NB4 (cell line): ENCODE measurements at regions not wholly inside any gene's neighbourhood (a gene's known extent, or its start where the extent isn't known, plus 50 kb on each side); places are given as distances from the start of the nearest gene placed in this dataset.

Source experiments
- DNase-seq: peaks from one replicate; pipeline ENCODE4 v3.0.0; 2010; ENCODE audit warnings: low read depth
- H3K4me3 ChIP-seq: one replicate; pipeline ENCODE4 v1.5.1; 2011; ENCODE audit warnings: mild to moderate bottlenecking, low read depth, low read length, moderate library complexity
- MYC ChIP-seq: IDR thresholded peaks from 2 replicates; pipeline ENCODE4 v1.6.1; 2011; ENCODE audit warnings: low read depth, low read length
- POLR2A ChIP-seq: IDR thresholded peaks from 2 replicates; pipeline ENCODE4 v1.6.1; 2011; ENCODE audit warnings: mild to moderate bottlenecking; ENCODE audit not compliant: insufficient read length; ENCODE audit errors: extremely low read depth
- TF ChIP-seq, protein P1 (sequence below): IDR thresholded peaks from one replicate; pipeline ENCODE4 v1.5.1; 2012; ENCODE audit warnings: low read depth, low read length
- TF ChIP-seq, protein P2 (sequence below): IDR thresholded peaks from 2 replicates; pipeline ENCODE4 v1.6.1; 2011; ENCODE audit warnings: low read depth, low read length

DNA sequence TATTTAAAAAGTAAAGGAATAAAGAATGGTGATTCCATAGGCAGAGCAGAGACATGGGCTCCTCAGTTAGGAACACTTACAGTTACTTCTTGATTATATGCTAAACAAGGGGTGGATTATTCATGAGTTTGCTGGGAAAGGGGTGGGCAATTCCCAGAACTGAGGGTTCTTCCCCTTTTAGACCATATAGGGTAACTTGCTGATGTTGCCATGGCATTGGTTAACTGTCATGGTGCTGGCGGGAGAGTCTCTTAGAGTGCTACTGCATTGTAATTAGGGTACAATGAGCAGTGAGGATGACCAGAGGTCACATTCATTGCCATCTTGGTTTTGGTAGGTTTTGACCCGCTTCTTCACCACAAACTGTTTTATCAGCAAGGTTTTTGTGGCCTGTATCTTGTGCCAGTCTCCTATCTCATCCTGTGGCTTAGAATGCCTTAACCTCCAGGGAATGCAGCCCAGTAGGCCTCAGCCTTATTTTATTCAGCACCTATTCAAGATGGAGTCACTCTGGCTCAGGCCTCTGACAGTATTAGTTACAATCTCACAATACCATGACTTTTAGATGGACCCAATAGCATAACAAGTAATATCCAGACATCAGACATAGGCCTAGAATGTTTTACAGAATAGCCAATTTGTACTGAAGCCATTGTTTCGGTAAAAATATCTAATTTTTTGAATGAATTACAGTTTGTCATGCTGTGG is 106.8 kb downstream of the ZBTB18 start:
- TF ChIP-seq, protein P1, sequence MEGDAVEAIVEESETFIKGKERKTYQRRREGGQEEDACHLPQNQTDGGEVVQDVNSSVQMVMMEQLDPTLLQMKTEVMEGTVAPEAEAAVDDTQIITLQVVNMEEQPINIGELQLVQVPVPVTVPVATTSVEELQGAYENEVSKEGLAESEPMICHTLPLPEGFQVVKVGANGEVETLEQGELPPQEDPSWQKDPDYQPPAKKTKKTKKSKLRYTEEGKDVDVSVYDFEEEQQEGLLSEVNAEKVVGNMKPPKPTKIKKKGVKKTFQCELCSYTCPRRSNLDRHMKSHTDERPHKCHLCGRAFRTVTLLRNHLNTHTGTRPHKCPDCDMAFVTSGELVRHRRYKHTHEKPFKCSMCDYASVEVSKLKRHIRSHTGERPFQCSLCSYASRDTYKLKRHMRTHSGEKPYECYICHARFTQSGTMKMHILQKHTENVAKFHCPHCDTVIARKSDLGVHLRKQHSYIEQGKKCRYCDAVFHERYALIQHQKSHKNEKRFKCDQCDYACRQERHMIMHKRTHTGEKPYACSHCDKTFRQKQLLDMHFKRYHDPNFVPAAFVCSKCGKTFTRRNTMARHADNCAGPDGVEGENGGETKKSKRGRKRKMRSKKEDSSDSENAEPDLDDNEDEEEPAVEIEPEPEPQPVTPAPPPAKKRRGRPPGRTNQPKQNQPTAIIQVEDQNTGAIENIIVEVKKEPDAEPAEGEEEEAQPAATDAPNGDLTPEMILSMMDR, result no peak
- TF ChIP-seq POLR2A (no peak), MYC (no peak)
- TF ChIP-seq, protein P2, sequence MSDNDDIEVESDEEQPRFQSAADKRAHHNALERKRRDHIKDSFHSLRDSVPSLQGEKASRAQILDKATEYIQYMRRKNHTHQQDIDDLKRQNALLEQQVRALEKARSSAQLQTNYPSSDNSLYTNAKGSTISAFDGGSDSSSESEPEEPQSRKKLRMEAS, result no peak
- H3K4me3 ChIP-seq, result no peak overlapping the region
- no peak for DNase-seq

DNA sequence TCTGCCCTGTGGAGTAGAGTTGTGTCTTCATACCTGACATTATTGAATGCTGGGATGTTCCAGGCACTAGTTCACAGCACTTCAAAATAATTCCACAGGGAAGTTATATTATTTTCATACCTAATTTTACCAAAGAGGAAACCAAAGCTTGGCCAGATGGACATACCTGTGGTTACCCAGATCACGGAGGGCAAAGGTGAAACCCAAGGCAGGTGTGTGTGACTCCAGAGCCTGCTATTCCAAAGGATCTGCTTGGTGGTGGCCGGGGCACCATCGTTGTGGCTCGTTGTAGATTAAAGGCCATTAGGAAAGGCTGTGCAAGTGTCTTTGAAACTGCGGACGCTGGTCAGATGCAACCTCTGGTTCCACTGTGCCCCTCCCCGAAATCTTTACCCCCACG is 108.6 kb downstream of the ZBTB18 start:
- DNase-seq, result no peak
- TF ChIP-seq POLR2A (no peak), MYC (no peak)
- TF ChIP-seq, protein P1, result no peak
- TF ChIP-seq, protein P2, result no peak
- H3K4me3 ChIP-seq, result no peak overlapping the region

DNA sequence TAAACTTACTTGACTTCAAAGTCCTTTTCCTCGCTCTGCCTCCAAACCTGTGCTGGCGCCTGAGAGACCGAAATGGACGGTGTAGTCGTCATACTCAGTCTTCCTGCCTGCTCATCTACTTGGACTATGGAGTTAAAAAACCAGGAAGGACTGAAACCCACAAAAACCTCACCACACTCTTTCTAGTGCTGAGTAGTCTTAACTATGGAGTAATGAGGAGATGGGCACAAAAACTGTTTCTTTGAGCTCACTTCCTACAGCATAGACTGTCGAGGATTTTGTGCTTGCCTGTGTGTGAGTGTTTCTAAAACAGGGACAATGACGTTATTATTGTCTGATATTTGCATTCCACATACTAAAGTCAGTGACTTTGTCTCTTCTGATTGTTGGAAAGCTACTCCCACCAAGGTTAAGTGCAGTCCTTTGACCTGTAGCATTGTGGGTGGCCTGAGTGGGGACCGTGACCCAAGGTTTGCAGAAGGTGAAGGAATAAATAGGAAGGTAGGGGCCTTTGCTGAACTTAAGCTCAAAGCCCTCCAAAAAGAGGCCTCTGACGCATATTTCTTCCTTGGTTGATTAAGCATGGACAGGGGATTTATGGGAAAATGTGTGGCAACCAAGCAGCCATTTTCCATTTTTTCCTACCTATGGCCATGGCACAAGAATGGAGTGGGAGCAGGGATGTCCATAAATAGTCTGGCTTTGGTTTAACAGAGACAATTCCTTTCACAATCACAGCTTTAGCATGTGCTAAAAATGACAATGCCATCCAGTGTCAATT is 109.6 kb downstream of the ZBTB18 start:
- TF ChIP-seq MYC (no peak), POLR2A (no peak)
- TF ChIP-seq, protein P2, result no peak
- TF ChIP-seq, protein P1, result no peak
- DNase-seq, result peak; percentile 66
- H3K4me3 ChIP-seq, result no peak overlapping the region

DNA sequence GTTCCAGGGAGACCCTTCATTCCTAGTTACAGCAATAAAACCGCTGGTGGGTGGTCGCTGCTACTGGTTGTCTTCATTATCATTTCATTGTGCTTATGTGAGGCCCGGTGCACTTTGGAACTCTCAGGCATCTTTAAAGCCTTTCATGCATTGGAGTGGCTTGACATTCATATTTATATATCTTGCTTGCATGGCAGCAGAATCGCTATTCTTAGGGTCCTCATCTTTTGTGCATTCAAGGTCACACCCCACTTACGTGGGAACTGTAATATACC is 110.1 kb downstream of the ZBTB18 start:
- no peak for DNase-seq
- TF ChIP-seq, protein P1, result no peak
- TF ChIP-seq, protein P2, result no peak
- no peak for TF ChIP-seq MYC
- no peak for TF ChIP-seq POLR2A
- no peak overlapping the region for H3K4me3 ChIP-seq

DNA sequence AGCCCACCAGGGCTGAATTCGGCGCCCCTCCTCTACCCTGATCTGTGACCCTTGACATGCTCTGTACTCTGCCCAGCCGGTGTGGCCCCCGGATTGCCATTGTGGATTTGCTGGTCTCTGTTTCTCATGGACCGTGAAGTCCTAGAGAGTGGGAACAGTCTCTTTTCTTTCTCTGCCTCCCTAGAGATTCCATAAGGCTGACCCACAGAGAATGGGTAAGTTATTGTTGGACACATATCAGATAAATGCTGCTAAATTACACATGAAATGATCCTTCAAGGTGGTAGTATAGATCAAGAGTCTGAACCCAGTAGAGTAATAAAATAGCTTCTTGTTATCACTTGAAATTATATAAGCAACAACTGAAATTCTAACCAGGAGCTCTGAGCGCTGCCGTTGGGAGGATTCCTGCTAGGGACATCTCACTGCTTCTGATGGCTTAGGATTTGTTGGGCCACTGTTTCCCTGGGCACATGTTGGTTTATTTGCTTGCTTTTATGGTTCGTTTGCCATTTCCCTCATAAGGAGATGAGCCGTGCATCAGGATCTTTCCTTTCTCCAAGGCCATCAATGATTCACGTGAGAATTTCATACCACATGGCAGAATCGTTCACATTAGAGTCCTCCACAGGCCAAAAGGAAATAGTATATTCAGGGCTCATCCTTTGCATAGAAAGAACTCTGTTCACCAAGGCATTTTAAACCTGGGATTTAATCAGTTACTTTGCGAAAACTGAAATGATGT is 111.9 kb downstream of the ZBTB18 start:
- no peak overlapping the region for H3K4me3 ChIP-seq
- DNase-seq, result no peak
- TF ChIP-seq, protein P1, result no peak
- TF ChIP-seq MYC (no peak), POLR2A (no peak)
- TF ChIP-seq, protein P2, result no peak
